ENCODE measurements at regions not wholly inside any gene's neighbourhood (a gene's known extent, or its start where the extent isn't known, plus 50 kb on each side); places are given as distances from the start of the nearest gene placed in this dataset.

DNA sequence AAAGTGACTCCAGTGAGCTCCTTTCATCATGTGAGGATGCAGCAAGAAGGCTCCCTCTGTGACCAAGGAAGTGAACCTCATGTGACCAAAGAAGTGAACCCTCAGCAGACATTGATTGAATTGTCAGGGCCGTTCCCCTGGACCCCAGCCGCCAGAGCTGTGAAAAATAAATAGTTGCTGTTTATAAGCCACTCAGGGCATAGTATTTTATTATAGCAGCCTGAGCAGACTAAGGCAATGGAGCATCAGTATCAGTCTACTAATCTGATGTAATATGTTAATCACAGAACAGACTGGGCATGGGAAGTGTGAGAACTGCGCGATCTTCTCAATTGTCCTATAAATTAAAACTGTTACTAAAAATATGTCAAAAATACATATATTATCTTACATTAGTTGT is 384.5 kb upstream of the PRKCQ start:
- H3K4me1 ChIP-seq (ENCODE audit: control insufficient read depth in 1 of 2, insufficient read depth in 2 of 2, low read length in 2 of 2) = no peaks in the 10 kb centered on the region
- ATAC-seq (no peak), DNase-seq (ENCODE audit: low read depth, low spot score) (no peak)
- H3K36me3 ChIP-seq (ENCODE audit: control insufficient read depth in 1 of 2, insufficient read depth in 2 of 2, low read length in 2 of 2) = no peaks in the 10 kb centered on the region
- H3K9me2 ChIP-seq (ENCODE audit: insufficient read depth) = no peaks in the 10 kb centered on the region
- no peaks in the 10 kb centered on the region for H3K9me3 ChIP-seq (ENCODE audit: control insufficient read depth in 1 of 2, insufficient read depth in 1 of 2, low read depth in 1 of 2, low read length in 2 of 2)
- no peak overlapping the region for H2AFZ ChIP-seq (ENCODE audit: low read depth, low read length, poor library complexity, severe bottlenecking)
- H3K27ac ChIP-seq (ENCODE audit: low read depth, low read length) = no peak overlapping the region
- no TSS peak for BruUV-seq (replicated peaks)
- ChIA-PET POLR2A (no interaction called here), RAD21 (ENCODE audit: low non-redundant PET in 1 of 2, low total read pairs in 2 of 2, uncharacterized antibody in 2 of 2, unreplicated experiment in 2 of 2) (no interaction called here), CTCF (no interaction called here)
- H3K9ac ChIP-seq (ENCODE audit: low read length) = no peak overlapping the region
- intact Hi-C loops (cut with micrococcal nuclease) = no loop called here
- H3K79me2 ChIP-seq (ENCODE audit: insufficient read depth, low read length) = no peaks in the 10 kb centered on the region
- TF ChIP-seq RAD21 (IDR thresholded peaks at IDR 0.05; ENCODE audit: low read depth) (no peak), SIN3A (IDR thresholded peaks at IDR 0.05; ENCODE audit: low read depth) (no peak)
- TF ChIP-seq, protein P1, sequence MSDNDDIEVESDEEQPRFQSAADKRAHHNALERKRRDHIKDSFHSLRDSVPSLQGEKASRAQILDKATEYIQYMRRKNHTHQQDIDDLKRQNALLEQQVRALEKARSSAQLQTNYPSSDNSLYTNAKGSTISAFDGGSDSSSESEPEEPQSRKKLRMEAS (IDR thresholded peaks at IDR 0.05) = no peak
- H3K4me3 ChIP-seq (replicated peaks in 1 of 2; ENCODE audit: low read depth in 1 of 2, low read length in 2 of 2) = no peak overlapping the region
- peaks cover 15% of the 10 kb centered on the region for H3K27me3 ChIP-seq (ENCODE audit: insufficient read depth, low read length)
- no peak overlapping the region for H3K4me2 ChIP-seq (ENCODE audit: low read length)
- H4K20me1 ChIP-seq (ENCODE audit: insufficient read depth) = no peaks in the 10 kb centered on the region

DNA sequence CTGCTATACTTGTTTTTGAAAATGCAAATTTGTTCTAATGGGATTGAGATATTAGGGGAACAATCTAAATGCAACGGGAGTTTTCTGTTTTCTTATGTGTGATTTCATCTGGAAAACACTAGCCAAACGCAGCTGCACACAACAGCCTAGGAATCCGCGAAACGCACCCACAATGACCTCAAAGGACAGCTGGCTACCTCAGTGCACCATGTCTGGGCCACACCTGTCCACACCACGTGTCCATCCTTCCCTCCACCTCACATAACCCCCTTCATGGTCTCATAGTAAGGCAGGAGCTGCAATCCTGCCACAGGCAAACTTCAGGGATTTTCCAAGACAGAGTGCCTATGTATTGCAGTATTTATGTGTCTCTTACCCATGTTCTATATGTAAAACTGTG is 382.5 kb upstream of the PRKCQ start:
- TF ChIP-seq, protein P2, sequence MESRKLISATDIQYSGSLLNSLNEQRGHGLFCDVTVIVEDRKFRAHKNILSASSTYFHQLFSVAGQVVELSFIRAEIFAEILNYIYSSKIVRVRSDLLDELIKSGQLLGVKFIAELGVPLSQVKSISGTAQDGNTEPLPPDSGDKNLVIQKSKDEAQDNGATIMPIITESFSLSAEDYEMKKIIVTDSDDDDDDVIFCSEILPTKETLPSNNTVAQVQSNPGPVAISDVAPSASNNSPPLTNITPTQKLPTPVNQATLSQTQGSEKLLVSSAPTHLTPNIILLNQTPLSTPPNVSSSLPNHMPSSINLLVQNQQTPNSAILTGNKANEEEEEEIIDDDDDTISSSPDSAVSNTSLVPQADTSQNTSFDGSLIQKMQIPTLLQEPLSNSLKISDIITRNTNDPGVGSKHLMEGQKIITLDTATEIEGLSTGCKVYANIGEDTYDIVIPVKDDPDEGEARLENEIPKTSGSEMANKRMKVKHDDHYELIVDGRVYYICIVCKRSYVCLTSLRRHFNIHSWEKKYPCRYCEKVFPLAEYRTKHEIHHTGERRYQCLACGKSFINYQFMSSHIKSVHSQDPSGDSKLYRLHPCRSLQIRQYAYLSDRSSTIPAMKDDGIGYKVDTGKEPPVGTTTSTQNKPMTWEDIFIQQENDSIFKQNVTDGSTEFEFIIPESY (IDR thresholded peaks at IDR 0.05; ENCODE audit: extremely low read depth, insufficient replicate concordance, low read length) = no peak
- Histone ChIP-seq H3K27ac (ENCODE audit: low read depth, low read length) (no peak overlapping the region), H3K9me3 (ENCODE audit: control insufficient read depth in 1 of 2, insufficient read depth in 1 of 2, low read depth in 1 of 2, low read length in 2 of 2) (no peaks in the 10 kb centered on the region), H3K36me3 (ENCODE audit: control insufficient read depth in 1 of 2, insufficient read depth in 2 of 2, low read length in 2 of 2) (no peaks in the 10 kb centered on the region), H3K9me2 (ENCODE audit: insufficient read depth) (no peaks in the 10 kb centered on the region), H3K4me1 (ENCODE audit: control insufficient read depth in 1 of 2, insufficient read depth in 2 of 2, low read length in 2 of 2) (no peaks in the 10 kb centered on the region), H3K27me3 (ENCODE audit: insufficient read depth, low read length) (peaks cover 15% of the 10 kb centered on the region), H2AFZ (ENCODE audit: low read depth, low read length, poor library complexity, severe bottlenecking) (no peak overlapping the region), H3K9ac (ENCODE audit: low read length) (no peak overlapping the region), H3K4me3 (replicated peaks in 1 of 2; ENCODE audit: low read depth in 1 of 2, low read length in 2 of 2) (no peak overlapping the region), H3K79me2 (ENCODE audit: insufficient read depth, low read length) (no peaks in the 10 kb centered on the region), H4K20me1 (ENCODE audit: insufficient read depth) (no peaks in the 10 kb centered on the region), H3K4me2 (ENCODE audit: low read length) (no peak overlapping the region)
- ChIA-PET POLR2A (no interaction called here), RAD21 (ENCODE audit: low non-redundant PET in 1 of 2, low total read pairs in 2 of 2, uncharacterized antibody in 2 of 2, unreplicated experiment in 2 of 2) (no interaction called here), CTCF (no interaction called here)
- no TSS peak for BruUV-seq (replicated peaks)
- no peak for ATAC-seq
- no peak for DNase-seq (ENCODE audit: low read depth, low spot score)
- intact Hi-C loops (cut with micrococcal nuclease) = no loop called here

All from HCT116 (cell line).